22Rv1 (cell line): ENCODE measurements at regions not wholly inside any gene's neighbourhood (a gene's known extent, or its start where the extent isn't known, plus 50 kb on each side); places are given as distances from the start of the nearest gene placed in this dataset.

ENCODE experiments used
- CTCF ChIP-seq: fragments of 450-650 bp; IDR thresholded peaks from 2 replicates; pipeline ENCODE4 v1.5.1; 2017; ENCODE audit warnings: mild to moderate bottlenecking
- ZFX ChIP-seq: fragments of 450-650 bp; IDR thresholded peaks from 2 replicates; pipeline ENCODE4 v1.6.1; 2017; ENCODE audit warnings: antibody characterized with exemption, borderline replicate concordance

DNA sequence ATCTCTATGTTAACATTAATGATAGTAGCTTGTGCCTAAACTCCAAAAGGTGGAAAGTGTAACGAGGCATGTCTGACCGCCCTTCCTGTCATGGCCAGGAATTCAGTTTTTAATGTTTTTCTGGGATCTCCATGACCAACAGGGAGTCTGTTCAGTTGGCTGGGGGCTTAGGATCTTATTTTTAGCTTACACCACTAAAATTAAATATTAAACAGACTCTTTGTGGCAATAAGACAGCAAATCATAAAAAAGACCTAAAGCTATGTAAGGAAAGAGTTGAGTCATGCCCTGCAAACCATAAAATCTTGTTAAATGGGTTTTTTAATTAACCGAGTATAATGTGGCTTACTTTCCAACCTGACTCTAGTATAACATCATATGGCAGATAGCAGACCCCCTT is 247.8 kb downstream of the DIRAS2 start:
- TF ChIP-seq ZFX: no peak
- no peak for TF ChIP-seq CTCF
